Pancreas (tissue), 10 donors: ENCODE measurements at regions not wholly inside any gene's neighbourhood (a gene's known extent, or its start where the extent isn't known, plus 50 kb on each side); places are given as distances from the start of the nearest gene placed in this dataset.
"Not testable (repeated sequence)": the region's sequence is repeated elsewhere in the genome, so short reads cannot be mapped to it uniquely, and the experiment has no call there.

Experiments
- ATAC-seq, 4 donors: fragments of 200-7000 bp; cut with Tn5 transposase; one replicate each; pipeline versions ENCODE4 v1.8.0 to v1.9.1; 2020; ENCODE audit warnings: mild to moderate bottlenecking in 4 of 4, moderate library complexity in 4 of 4
- DNase-seq, 6 donors: peaks; one replicate each; pipeline ENCODE4 v3.0.0-alpha.2; 2020
- FAIRE-seq: peaks from 2 replicates; lab custom pipeline; 2012; peaks lifted over from hg19 to GRCh38; lab: Jason Lieb, UNC
- H3K27ac ChIP-seq, 4 donors: fragments of 200-600 bp; sonication (generic); 1 replicate in 3 of 4; 2 replicates in 1 of 4; pipeline versions ENCODE4 v1.5.0 to v1.8.0; 2020
- H3K27me3 ChIP-seq, 4 donors: fragments of 200-600 bp; one replicate each; pipeline ENCODE4 v1.8.0; 2021
- H3K36me3 ChIP-seq, 3 donors: fragments of 200-600 bp; sonication (generic) in 1 of 3; one replicate each; pipeline versions ENCODE4 v1.5.0 to v1.8.0; 2020 to 2021
- H3K4me1 ChIP-seq, 3 donors: fragments of 200-600 bp; one replicate each; pipeline ENCODE4 v1.8.0; 2021
- H3K4me3 ChIP-seq, 4 donors: fragments of 200-600 bp; sonication (generic) in 2 of 4; one replicate each; pipeline versions ENCODE4 v1.5.0 to v1.8.0; 2020 to 2021
- H3K9me3 ChIP-seq, 4 donors: fragments of 200-600 bp; one replicate each; pipeline ENCODE4 v1.8.0; 2021
- CTCF ChIP-seq, 4 donors: fragments of 200-600 bp; sonication (generic) in 3 of 4; IDR thresholded peaks; one replicate each; pipeline versions ENCODE4 v1.5.0 to v1.8.0; 2021; ENCODE audit warnings: antibody characterized with exemption in 4 of 4
- WGBS, 2 donors: extraction: QIAGEN DNeasy Blood & Tissue Kit; methylation state at CpG; one replicate each; pipeline ENCODE4 v1.1.7; 2013; 5-methylcytosine and 5-hydroxymethylcytosine counted together
- intact Hi-C, 3 donors: fragments of 100-400 bp; cut with DNase I; formaldehyde crosslinking; loops; one replicate each; pipeline versions ENCODE4 v1.11.1 to v1.14.2; 2022
- donor health status: healthy with polysubstance abuse.
- donor health status: DM: no; HTN: no; CAD: no; lungs with moderate emphysema.
- donor health status: DM: no; HTN: no; CAD: no.
- donor health status: control.
- donor health status: control.
- donor health status: Bipolar disorder and iron deficiency.
- donor health status: DM: yes; HTN: yes; CAD: no.
- donor health status: DM: no; HTN: no; CAD: no.
- donor health status: DM: no; HTN: no; CAD: no.
- donor health status: DM: yes; HTN: yes; CAD: no.

- Histone ChIP-seq H3K27me3 (no peaks in the 10 kb centered on the region), H3K9me3 (no peaks in the 10 kb centered on the region), H3K4me3 (no peak overlapping the region), H3K27ac (no peak overlapping the region), H3K4me1 (no peaks in the 10 kb centered on the region), H3K36me3 (no peaks in the 10 kb centered on the region)
- WGBS, 2 donors: 38 to 39% methylated on average over 8 of the region's 8 CpGs
- ATAC-seq (peak in 3 of 4 donors; percentile 68 to 82 (median 77)), DNase-seq (no peak), FAIRE-seq (no peak)
- intact Hi-C loops: no loop called here
- peak in 2 of 4 donors; percentile 15 to 23 for TF ChIP-seq CTCF (IDR thresholded peaks at IDR 0.05)
These were observed 124.6 kb upstream of the KCNAB1 start for GRCh38 chr3:155995525-155996370.

GRCh38 chr3:155996882-155997281, 123.5 kb upstream of the KCNAB1 start:
- no peaks in the 10 kb centered on the region for H3K27me3 ChIP-seq
- intact Hi-C loops: no loop called here
- ATAC-seq (no peak), DNase-seq (no peak), FAIRE-seq (no peak)
- H3K9me3 ChIP-seq: no peaks in the 10 kb centered on the region
- H3K27ac ChIP-seq: no peak overlapping the region
- H3K4me1 ChIP-seq: no peaks in the 10 kb centered on the region
- 75 to 97% methylated on average over 3 of the region's 3 CpGs for WGBS, 2 donors
- H3K4me3 ChIP-seq: no peak overlapping the region
- H3K36me3 ChIP-seq: no peaks in the 10 kb centered on the region
- TF ChIP-seq CTCF (IDR thresholded peaks at IDR 0.05): no peak

GRCh38 chr3:155998173-155998572, 122.2 kb upstream of the KCNAB1 start:
- H3K4me1 ChIP-seq, H3K9me3 ChIP-seq, H3K36me3 ChIP-seq, H3K27ac ChIP-seq, DNase-seq, FAIRE-seq, H3K27me3 ChIP-seq, ATAC-seq, intact Hi-C loops, H3K4me3 ChIP-seq: not testable (repeated sequence)
- 91 to 93% methylated on average over 3 of the region's 3 CpGs for WGBS, 2 donors

- 56 to 57% methylated on average over 3 of the region's 3 CpGs for whole genome bisulfite sequencing, 2 donors
These were observed 114.6 kb upstream of the KCNAB1 start for GRCh38 chr3:156005736-156006135.

GRCh38 chr3:156010829-156011228, 109.5 kb upstream of the KCNAB1 start:
- peak in 1 of 4 donors; percentile 47 for ATAC-seq

More at GRCh38 chr3:156005736-156006135, 114.6 kb upstream of the KCNAB1 start:
- TF ChIP-seq CTCF (IDR thresholded peaks at IDR 0.05): no peak
- H3K36me3 ChIP-seq: no peaks in the 10 kb centered on the region
- H3K27ac ChIP-seq: no peak overlapping the region
- no peak for FAIRE-seq
- no peak for ATAC-seq
- no peaks in the 10 kb centered on the region for H3K27me3 ChIP-seq
- no peak overlapping the region for H3K4me3 ChIP-seq
- H3K4me1 ChIP-seq: no peaks in the 10 kb centered on the region
- no peak for DNase-seq
- intact Hi-C loops: no loop called here
- no peaks in the 10 kb centered on the region for H3K9me3 ChIP-seq

More at GRCh38 chr3:156010829-156011228, 109.5 kb upstream of the KCNAB1 start:
- Histone ChIP-seq H3K9me3 (no peaks in the 10 kb centered on the region), H3K27ac (no peak overlapping the region), H3K36me3 (no peaks in the 10 kb centered on the region), H3K27me3 (no peaks in the 10 kb centered on the region), H3K4me1 (no peaks in the 10 kb centered on the region), H3K4me3 (no peak overlapping the region)
- DNase-seq (peak in 1 of 6 donors; percentile 13), FAIRE-seq (no peak)
- intact Hi-C loops: no loop called here
- TF ChIP-seq CTCF (IDR thresholded peaks at IDR 0.05): peak in 2 of 4 donors; percentile 8 to 29
- WGBS, 2 donors: 25 to 37% methylated on average over 3 of the region's 3 CpGs
